ENCODE measurements at regions not wholly inside any gene's neighbourhood (a gene's known extent, or its start where the extent isn't known, plus 50 kb on each side); places are given as distances from the start of the nearest gene placed in this dataset.
"Not testable (repeated sequence)": the region's sequence is repeated elsewhere in the genome, so short reads cannot be mapped to it uniquely, and the experiment has no call there.

DNA sequence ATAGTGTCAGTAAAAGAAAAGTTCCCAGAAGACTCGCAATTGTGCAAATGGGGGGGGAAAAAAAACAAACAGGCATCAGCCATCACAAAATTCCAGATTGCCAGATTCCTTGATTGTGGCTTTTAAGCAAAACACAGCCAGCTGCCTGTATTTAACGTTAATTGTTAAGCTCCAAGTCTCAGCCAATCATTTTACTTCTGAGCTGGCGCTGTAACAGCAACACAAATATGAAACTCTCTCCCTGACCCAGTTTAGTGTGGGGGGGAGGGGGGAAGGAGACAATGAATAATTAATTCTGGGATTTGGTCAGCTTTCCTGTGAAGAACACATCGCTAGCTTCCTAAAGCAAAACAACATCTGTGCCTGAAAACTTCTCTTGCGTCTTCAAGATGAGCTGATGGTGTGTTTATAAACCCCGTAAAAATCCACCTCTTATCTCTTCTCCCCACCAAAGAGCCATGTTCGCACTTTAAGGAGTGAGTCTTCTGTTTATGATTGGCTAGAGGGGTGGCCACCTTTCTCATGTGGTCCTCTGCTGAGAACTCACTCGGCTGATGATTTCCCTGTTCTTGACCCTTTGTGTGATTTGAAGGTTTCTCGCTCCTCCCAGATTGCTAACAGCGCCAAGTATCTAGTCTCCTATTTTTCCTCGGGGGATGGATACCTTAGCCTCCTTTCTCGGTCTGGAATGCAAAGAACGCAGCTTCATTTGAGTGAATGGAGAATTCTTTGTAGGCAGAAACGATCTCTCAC is 160.2 kb upstream of the DAPK1 start:
- peak; percentile 22 for DNase-seq

GRCh38 chr9:87338088-87338989 is 159.3 kb upstream of the DAPK1 start:
- no peak for DNase-seq

DNA sequence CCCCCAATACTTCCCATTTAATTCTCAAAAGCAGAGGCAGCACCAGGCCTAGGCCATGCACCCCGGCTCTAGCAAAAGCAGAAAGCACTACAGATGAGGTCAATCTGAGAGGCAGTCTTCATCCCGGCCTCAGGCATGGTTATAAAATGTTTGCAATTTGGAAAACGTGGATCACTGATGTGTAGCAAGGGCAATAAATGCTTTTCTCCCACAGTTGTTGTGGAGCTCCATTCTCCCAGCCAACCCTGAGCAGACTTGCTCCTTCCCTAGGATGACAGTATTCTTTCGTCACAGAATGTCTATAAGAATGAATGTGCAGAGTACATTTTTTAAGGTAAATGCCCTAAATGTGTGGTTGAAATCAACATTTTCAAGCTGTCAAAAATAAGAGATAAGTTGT is 157.3 kb upstream of the DAPK1 start:
- no peak for DNase-seq

GRCh38 chr9:87342743-87343142 is 154.9 kb upstream of the DAPK1 start:
- DNase-seq: no peak

- DNase-seq: no peak
Measured at GRCh38 chr9:87343816-87344430, 153.7 kb upstream of the DAPK1 start.

DNA sequence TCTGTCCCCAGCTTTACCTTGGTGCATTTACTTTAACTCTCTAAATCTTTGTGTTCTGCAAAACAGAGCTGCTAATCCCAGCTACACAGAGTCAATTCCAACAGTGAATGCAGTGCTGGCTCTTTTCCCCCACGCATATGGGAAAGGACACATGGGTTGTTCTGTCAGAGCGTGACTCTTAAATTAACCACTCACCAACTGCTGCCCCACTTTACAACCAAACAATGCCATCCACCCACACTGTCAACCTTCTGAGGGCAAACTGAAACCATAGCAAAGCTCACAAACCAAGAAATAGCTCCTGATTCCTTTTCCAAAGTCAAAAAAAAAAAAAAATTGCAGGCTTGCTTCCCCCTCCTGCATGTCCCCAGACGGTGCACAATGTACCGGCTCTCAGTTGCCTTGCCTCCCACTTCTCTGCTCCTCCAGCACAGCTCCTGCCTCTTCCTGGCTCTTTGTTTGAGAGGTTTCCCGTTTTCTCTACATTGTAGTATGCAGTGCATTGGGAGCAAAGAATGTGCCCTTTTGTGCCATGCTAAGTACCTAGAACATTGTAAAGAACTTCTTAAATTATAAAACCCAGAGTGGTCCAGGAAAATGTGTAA is 151.5 kb upstream of the DAPK1 start:
- DNase-seq: no peak

GRCh38 chr9:87350915-87351314 is 146.8 kb upstream of the DAPK1 start:
- DNase-seq: no peak

DNA sequence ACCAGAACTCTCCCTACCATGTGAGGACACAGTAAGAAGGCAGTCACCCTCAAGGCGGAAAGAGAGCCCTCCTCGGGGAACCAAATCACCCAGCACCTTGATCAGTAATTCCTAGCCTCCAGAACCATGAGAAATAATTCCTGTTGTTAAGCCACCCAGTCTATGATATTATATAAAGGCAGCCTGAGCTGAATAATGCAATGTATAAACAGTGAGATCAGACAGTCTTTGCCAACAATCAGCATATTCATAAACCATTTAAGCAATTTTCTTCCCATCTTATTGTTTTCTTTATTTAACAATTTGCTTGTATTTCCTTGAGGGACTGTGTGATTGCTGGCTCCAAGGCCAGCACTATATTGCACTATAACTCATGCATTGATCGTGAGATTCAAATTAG is 144.4 kb upstream of the DAPK1 start:
- no peak for DNase-seq

DNA sequence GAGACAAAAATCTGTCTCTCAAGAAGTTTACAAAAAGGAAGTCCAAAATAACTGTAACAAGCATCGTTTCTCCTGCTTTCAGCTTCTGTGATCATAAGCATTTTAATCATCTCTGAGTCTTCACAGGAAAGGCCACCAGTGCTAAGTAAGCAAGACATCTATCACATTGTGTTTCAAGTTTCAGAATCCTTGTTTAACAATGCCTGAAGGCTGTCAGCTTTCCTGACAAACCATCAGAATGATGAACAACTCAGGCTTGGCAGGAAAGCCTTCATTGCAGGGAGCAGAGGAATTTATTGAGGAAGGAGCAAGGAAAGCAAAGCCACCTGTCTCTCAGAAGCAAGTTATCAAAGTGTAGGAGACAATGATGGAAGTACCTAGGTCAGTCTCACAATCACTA is 143.5 kb upstream of the DAPK1 start:
- DNase-seq: no peak

GRCh38 chr9:87357600-87357999 is 140.1 kb upstream of the DAPK1 start:
- DNase-seq: no peak

DNA sequence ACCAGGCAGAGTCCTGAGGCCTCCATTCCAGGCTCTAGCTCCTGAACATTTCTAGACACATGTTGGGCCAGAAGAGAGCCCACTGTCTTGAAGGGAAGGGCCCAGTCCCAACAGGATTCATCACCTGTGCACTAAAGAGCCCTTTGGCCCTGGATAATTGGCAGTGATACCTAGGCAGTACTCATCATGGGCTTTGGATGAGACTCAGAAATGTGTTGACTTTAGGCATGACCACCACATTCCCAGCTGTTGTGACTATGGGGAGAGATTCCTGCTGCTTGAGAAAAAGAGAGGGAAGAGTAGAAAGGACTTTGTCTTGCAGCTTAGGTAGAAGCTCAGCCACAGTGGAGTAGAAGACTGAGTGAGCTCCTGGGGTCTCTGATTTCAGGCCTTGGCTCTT is 138.4 kb upstream of the DAPK1 start:
- DNase-seq: no peak

DNA sequence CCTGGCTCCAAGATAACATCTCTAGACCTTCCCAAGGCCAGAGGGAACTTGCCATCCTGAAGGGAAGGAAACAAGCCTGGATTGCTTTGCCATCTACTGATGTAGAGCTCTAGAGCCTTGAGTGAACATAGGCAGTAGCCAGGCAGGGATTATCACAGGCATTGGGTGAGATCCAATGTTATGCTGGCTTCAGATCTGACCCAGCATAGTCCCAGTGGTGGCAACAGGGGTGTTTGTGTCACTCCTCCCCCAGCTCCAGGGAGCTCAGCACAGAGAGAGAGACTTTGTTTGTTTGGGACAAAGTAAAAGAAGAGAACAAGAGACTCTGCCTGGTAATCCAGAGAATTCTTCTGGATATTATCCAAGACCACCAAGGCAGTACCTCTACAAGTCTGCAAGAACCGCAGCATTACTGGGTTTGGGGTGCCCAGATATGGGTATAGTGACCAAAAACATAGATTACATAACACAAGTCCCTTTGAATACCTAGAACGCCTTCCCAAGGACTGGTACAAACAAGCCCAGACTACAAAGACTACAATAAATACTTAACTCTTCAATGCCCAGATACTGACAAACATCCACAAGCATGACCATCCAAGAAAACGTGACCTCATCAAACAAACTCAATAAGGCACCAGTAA is 137.6 kb upstream of the DAPK1 start:
- DNase-seq: no peak

DNA sequence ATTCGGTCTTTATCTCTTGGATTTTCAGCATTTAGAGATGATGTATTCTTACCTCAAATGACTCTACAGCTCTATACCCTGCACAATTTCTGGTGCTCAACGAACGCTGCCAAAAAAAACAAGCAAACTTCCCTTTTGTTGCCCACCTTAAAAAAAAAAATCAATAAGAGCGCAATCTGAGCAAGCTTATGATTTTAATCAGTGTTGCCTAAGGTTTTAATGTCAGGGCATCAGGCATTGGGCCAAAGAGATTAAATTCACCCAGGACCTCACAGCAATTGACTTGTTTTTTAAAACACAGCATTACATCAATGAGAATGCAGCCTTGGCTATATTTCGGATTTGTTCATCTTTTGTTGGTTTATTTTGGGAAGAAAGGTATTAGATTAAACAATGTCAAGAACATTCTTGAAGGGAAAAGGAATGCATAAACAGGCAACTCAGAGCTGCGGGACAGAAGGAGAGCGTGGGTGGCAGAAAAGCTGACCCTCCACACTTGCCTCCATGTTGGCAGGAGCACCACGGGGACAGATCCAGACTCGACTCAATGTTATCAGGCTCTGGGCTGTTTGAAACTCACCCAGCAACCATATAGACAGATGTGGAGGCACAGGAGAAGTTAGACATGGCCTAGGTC is 127.5 kb upstream of the DAPK1 start:
- DNase-seq: no peak

DNA sequence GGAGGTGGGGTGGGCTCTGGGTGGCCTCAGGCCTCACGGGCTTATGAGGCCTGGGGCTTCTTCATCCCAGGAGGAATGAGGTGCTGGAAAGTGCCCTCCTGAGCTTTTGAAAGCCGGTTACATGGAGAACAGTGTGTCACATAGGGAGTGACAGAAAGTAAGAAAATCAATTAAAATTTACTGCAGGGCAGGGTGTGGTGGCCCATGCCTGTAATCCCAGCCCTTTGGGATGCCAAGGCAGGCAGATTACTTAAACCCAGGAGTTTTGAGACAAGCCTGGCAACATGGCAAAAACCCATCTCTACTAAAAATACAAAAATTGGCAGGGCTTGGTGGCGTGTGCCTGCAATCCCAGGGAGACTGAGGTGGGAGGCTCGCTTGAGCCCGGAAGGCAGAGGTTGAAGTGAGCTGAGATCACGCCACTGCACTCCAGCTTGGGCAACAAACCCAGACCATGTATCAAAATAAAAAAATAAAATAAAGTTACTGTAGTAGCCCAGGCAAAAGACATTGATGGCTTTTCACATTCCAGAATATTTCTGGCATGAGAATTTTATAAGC is 125.8 kb upstream of the DAPK1 start:
- DNase-seq: no peak

DNA sequence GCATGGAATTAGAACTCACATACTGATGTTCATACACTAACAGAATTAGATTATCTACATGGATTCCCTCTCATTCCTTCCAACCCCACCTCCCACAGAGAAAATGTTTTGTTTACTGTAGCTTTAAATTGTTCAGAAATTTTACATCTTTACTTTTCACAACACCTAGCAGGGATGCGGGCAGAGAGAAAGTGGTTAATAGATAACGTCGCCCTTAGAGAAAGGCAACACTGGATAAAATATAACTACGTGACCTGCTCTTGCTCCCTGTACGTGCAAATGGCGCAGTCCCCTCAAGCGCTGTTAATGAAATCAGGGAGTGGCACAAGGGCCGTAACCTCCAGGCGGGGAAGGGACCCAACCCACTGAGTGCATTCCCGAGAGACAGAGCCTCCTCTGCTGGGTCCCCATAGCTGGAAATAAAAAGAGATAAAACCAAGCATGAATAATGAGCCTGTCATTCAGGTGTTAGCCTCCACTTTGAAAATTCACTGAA is 125.3 kb upstream of the DAPK1 start:
- DNase-seq: no peak

- DNase-seq: not testable (repeated sequence)
Measured at GRCh38 chr9:87374023-87374919, 123.4 kb upstream of the DAPK1 start.

DNA sequence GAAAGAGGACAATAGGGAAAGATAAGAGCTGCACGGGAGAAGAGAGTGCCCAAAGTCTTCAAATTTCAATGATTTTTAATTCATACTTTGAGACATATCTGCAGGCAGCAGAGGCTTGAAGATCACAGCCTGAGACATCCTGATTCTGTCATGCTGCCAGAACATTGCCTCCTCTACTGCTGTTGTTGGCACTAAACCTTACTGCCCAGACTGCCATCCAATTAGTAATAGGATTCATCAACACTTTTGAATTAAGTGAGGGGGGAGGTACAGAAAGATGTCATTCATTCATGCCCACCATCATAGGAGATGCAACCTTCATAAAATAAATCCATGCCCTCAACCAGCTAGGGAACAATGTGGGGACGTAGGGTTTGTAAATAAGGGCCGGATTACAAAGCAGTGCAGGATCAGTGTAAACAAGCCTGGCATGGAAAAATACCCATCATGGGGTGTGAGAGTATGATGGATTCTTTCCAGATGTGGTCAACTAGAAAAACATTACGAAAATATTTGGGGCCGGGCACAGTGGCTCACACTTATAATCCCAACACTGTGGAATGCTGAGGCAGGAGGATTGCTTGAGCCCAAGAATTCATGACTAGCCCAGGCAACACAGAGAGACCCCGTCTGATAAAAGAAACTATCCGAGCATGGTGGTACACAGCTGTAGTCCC is 122.1 kb upstream of the DAPK1 start:
- no peak for DNase-seq

DNA sequence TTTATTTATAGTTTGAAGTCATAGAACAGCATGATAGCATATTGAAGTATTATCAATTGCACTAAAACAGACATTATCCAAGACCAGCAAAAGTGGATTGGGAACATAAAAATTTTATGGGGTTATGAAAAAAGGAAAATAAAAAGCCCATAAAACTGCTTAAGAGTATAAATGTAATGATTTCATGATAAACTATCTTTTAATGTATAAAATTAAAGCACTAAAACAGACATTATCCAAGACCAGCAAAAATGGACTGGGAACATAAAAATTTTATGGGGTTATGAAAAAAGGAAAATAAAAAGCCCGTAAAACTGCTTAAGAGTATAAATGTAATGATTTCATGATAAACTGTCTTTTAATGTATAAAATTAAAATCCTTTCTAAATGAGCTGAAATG is 119.0 kb upstream of the DAPK1 start:
- DNase-seq: no peak

DNA sequence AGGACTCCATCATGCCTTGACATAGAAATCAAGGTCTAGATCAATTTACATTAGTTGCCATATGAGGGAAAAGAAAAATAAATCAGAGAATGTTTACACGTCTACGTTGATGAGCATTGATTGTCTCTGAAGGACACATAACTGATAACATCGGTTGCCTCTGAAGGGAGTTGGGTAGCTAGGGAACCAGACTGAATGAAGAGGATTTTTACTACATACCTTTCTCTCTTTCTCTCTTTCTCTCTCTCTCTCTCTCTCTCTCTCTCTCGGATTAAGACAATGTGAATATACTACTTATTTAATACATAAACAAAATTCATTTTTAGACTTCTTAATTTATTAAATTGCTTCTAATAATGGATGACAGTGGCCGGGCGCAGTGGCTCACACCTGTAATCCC is 118.4 kb upstream of the DAPK1 start:
- no peak for DNase-seq
